GM18519 (cell line): ENCODE measurements at regions not wholly inside any gene's neighbourhood (a gene's known extent, or its start where the extent isn't known, plus 50 kb on each side); places are given as distances from the start of the nearest gene placed in this dataset.
"Not testable (repeated sequence)": the region's sequence is repeated elsewhere in the genome, so short reads cannot be mapped to it uniquely, and the experiment has no call there.

Source experiments
- ATAC-seq: cut with Tn5 transposase; IDR thresholded peaks from one replicate; pipeline ENCODE4 v1.9.1; 2021; ENCODE audit warnings: mild to moderate bottlenecking, moderate library complexity; ENCODE audit not compliant: unreplicated experiment, low FRiP score

DNA sequence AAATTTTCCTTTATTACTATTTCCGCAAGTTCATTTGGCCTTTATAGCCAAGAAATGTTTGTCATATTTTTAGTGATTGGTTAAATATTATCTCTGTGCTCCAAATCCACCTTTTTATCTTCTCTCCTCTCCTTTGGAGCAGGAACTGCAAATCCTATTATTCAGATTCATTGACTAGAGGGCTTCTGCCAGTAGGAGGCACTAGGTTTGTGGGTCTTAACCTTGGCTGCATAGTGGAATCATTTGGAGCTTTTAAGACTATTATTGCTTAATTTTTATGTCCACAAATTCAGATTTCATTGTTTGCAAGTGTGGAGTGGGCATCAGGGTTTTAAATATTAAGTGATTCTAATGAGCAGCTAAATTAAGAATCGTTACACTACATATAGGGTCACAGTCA is 75.3 kb upstream of the SYT10 start:
- ATAC-seq = no peak

DNA sequence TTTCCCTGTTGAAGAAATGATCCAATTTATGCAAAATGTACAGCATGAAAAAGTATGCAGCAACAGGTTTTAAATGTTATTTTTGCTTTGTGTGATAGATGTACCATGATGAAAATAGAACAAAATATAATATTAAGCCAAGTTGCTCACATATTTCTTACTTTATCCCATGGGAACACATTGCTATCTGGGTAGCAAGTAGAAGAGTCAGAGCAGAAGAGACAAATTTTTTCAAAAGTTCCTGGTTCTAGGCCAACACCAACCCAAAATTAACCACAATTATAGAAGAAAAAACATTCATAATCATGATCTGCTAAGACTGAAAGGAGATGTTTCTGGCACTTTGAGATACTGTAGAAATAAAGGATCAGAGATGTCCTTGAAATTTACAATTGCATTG is 79.9 kb upstream of the SYT10 start:
- ATAC-seq = no peak

DNA sequence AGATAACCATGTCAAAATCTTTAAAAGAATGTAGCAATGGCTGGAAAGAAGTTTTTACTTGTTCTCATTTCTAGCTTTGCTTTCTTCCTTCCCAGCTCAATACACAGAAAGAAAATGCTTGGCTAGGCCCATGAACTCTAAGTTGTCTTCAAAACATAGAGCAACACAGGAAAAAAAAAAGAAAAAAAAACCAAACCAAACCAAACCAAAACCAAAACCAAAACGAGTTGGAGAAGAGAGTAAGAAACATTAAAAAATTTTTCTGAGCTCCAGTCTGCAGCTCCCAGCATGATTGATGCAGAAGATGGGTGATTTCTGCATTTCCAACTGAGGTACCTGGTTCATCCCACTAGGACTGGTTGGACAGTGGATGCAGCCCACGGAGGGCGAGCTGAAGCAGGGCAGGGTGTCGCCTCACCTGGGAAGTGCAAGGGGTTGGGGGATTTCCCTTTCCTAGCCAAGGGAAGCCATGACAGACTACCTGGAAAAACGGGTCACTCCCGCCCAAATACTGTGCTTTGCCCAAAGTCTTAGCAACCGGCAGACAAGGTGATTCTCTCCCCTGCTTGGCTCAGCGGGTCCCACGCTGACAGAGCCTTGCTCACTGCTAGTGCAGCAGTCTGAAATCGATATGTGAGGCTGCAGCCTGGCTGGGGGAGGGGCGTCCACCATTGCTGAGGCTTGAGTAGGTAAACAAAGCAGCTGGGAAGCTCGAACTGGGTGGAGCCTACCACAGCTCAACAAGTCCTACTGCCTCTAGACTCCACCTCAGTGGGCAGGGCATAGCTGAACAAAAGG is 81.1 kb upstream of the SYT10 start:
- not testable (repeated sequence) for ATAC-seq

DNA sequence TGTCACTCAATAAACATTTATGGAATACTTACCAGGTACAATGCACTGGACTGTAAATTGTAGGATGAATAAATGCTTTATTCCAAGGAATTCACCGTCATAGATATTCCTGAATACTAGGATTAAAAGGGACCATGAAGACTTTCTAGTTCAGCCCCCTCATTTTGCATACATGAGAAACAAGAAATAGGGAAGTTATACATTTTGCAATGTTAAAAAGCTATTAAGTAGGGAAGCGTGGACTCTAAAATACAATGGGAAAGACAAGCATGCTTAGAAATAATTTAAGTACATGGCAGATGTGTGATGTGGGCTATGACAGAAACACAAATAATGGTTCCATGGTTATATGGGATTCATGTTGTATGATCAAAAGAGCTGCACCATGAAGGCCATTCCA is 89.4 kb upstream of the SYT10 start:
- no peak for ATAC-seq

GRCh38 chr12:33529810-33530209 is 90.2 kb upstream of the SYT10 start:
- ATAC-seq = no peak

- no peak for ATAC-seq
These were observed 91.6 kb upstream of the SYT10 start for GRCh38 chr12:33531261-33531660.

GRCh38 chr12:33533527-33533926 is 93.9 kb upstream of the SYT10 start:
- no peak for ATAC-seq

DNA sequence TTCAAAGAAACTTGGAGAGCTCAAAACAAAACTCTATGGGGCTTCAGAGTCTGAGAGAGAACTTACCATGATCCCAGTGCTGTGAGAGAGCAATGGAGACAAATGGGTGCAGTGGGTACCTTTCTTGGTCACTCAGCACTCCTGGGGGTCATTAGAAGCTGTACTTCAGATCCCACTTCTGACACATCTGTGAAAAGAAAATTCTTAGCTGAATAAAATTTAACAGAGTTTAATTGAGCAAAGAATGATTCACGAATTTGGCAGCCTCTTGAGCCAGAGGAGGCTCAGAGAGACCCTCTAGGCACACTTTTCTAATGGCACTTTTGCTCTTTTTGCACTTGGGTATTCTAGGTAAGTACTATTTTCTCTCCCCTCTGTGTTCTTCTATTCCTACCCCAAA is 96.8 kb upstream of the SYT10 start:
- ATAC-seq = no peak

DNA sequence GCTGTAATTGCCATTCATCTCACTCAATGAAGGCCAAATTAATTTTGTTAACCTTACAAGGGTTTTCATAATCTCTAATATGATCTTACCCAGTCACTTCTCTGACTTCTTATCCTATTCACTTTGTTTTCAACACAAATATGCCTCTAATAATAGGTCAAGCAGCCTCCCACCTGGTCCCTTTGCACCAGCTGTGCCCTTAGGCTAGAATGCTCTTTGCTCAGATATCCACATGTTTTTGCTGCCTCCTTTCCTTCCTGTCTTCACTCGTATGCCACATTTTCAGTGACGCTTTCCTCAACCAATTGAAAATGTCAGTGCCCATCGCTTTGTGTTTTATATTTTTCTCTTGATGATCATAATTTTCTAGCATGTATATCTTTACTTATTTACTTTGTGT is 106.4 kb upstream of the SYT10 start:
- no peak for ATAC-seq

DNA sequence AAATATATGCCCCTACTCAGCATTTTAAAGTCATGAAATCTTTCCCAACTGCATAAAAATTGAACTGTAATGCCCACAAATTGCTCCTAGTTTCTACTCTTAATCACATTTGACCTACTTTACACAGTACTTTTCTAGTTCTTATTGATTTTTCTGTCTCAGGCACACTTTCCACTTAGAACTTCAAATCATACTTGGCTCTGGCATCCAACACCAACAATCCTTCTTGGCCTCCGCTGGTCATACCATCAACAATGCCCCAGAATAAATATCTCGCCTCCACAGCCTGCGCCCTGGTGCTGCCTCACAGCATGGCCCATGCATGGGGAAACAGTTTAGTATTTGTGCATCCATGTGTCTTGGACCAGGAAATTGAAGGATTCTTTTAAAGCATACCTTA is 107.5 kb upstream of the SYT10 start:
- ATAC-seq = no peak

DNA sequence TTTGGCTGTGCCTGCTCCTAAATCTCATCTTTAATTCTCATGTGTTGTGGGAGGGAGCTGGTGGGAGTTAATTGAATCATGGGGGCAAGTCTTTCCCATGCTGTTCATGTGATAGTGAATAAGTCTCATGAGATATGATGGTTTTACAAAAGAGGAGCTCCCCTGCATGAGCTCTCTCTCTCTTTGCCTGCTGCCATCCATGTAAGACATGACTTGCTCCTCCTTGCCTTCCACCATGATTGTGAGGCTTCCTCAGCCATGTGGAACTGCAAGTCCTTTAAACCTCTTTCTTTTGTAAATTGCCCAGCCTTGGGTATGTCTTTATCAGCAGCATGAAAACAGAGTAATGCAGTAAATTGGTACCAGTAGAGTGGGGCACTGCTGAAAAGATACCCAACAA is 110.6 kb upstream of the SYT10 start:
- ATAC-seq = not testable (repeated sequence)

GRCh38 chr12:33551006-33551405 is 111.4 kb upstream of the SYT10 start:
- no peak for ATAC-seq

GRCh38 chr12:33555128-33555527 is 115.5 kb upstream of the SYT10 start:
- no peak for ATAC-seq

GRCh38 chr12:33560653-33561208 is 121.1 kb upstream of the SYT10 start:
- ATAC-seq = no peak

DNA sequence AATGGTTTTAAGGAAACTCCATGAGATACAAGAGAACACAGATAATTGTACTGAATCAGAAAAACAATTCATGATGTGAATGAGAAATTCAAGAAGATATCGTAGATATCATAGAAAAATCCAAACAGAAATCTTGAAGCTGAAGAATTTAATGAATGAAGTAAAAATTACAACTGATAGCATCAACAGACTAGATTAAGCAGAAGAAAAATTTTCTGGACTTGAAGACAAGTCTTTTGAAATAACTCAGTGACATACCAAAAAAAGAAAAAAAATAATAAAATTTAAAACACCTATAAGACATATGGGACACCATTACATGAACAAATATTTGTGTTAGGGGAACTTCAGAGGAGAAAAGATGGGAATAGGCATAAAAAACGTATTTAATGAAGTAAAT is 122.8 kb upstream of the SYT10 start:
- no peak for ATAC-seq

- ATAC-seq = no peak
These were observed 126.8 kb upstream of the SYT10 start for GRCh38 chr12:33566403-33566802.

DNA sequence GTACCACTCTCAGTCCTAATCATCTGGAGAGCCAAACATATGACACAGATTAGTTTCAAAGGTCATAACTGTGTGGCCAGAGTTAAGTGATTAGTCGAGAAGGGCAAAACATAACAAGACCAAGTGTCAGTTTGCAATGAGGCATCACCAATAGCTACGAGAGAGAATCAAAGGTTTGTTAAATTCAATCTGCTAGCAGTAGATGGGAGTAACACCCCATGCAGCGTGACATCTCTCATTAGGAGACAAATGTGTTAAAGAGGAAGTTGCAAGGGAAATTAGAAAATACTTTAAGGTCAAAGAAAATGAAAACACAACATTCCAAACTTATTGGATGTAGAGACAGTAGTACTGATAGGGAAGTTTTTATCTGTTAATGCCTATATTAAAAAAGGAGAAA is 135.7 kb upstream of the SYT10 start:
- ATAC-seq = no peak

- ATAC-seq = no peak
These were observed 142.0 kb upstream of the SYT10 start for GRCh38 chr12:33581613-33582122.

DNA sequence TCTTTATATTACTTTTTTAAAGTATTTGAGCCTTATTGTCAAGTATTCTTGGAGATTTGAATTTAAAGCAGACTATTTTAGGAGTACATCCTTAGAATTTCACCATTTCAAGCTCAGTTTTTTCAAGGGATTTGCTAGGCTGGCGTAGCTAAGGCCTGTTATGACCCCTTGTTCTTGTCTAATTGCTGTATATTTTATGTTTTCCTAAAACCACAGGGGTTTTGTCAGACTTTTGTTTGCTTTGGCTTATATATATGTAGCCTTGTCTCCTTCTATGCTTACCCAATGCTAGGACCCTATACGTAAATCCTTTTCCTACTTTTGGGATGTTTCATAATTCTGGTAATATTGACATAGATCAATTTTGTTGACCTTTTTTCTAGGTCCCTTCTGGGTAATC is 147.0 kb upstream of the SYT10 start:
- no peak for ATAC-seq

- no peak for ATAC-seq
These were observed 147.7 kb upstream of the SYT10 start for GRCh38 chr12:33587354-33587753.

DNA sequence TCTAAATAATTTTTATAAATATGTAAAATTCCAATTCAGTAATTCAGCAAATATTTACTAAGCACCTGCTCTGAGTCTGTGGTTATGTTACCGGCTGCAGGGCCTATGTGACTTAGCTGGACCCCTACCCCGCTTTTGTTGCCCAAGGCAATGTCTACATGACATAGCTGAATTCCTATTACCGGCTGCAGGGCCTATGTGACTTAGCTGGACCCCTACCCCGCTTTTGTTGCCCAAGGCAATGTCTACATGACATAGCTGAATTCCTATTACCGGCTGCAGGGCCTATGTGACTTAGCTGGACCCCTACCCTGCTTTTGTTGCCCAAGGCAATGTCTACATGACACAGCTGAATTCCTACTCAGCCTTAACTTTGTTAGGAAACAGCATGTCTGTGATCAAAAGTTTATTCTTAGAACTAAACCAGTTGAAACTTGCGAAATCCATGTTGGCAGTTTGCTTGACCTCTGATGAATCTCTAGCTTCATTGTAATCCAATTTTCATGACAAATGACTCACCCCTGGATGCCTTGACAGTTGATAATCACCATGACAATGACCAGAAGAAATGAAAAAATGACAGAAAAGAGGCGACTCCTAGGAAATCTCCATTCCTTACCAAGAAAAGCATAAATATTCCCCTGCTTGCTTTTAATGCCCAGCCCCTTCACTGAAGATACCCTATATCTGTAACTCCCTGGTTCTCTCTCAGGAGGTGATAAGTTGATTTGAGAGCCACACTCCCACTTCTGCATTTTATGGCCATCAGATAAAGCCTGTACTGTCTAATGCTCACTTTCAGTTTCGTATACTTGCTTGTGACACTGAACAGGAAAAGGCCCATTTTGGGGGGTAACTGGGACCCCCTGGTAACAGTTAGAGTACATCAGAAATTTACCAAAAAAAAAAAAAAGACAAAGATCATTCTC is 148.4 kb upstream of the SYT10 start:
- ATAC-seq = peak; percentile 63
